ENCODE measurements at regions not wholly inside any gene's neighbourhood (a gene's known extent, or its start where the extent isn't known, plus 50 kb on each side); places are given as distances from the start of the nearest gene placed in this dataset.

DNA sequence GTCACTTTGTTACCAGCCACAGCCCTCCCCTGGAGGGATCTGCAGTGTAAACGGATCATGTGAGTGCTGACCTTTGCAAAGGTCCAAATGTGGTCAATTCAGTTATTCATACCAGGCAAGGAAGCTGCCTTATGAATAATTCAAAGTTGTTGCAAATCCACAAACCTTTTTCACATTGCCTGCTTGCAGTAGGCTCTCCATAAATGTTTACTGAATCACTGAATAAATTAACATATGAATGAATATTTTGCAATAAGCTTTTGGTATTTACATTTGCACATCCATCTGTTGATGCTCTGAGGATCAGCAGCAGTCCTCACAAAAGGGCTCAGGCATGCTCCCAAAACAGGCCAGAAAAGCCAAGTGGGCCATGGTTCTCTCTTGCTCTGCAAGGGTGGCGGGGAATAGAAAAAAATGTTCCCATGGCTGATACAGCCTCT lies 156.8 kb downstream of the VAPA start:
- TF ChIP-seq POLR2AphosphoS5 (IDR thresholded peaks at IDR 0.05), result peak in 1 of 3 donors; percentile 10
- TF ChIP-seq, protein P1, sequence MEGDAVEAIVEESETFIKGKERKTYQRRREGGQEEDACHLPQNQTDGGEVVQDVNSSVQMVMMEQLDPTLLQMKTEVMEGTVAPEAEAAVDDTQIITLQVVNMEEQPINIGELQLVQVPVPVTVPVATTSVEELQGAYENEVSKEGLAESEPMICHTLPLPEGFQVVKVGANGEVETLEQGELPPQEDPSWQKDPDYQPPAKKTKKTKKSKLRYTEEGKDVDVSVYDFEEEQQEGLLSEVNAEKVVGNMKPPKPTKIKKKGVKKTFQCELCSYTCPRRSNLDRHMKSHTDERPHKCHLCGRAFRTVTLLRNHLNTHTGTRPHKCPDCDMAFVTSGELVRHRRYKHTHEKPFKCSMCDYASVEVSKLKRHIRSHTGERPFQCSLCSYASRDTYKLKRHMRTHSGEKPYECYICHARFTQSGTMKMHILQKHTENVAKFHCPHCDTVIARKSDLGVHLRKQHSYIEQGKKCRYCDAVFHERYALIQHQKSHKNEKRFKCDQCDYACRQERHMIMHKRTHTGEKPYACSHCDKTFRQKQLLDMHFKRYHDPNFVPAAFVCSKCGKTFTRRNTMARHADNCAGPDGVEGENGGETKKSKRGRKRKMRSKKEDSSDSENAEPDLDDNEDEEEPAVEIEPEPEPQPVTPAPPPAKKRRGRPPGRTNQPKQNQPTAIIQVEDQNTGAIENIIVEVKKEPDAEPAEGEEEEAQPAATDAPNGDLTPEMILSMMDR (IDR thresholded peaks at IDR 0.05), result no peak
- no peak for TF ChIP-seq POLR2A (IDR thresholded peaks at IDR 0.05)
- no peak for TF ChIP-seq EP300 (IDR thresholded peaks at IDR 0.05; ENCODE audit: low read depth)
